ENCODE measurements at regions not wholly inside any gene's neighbourhood (a gene's known extent, or its start where the extent isn't known, plus 50 kb on each side); places are given as distances from the start of the nearest gene placed in this dataset.

DNA sequence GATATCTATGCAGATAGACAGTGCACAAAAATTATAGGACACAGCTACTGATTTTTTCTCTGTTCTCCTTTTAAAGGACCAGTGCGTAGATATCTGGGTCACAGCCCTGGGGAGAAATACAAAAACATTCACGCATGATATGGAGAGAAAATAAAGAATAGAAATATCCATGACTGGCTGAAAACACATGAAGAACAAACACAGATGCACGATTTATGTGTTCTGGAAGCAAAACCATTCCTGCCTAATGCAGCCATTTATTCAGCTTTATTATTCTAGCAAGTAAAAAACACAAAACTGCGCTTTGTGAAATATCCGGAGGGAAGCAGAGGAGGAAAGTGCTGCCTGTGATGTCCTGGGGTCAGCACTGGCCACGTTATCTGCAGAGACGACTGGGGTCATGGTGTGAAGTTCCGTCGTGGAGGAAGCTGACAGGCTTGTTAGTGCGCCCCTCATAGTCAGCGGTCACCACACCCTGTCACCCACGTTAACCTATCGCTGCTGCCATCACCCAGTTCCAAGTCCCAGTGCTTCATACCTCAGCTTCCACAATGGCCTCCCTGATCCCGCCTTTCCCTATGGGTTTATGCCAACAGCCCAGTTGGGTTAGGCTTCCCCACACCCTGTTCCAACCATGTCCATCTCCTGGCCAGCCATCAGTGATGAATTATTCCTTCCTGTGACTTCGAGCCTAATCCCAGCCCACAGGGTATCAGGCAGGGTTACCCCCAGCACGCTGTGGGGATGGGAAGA is 86.6 kb upstream of the RPS6KA2 start:
- no peak for DNase-seq (ENCODE audit: low spot score in 2 of 2)
- 75 to 80% methylated on average over 16 of the region's 16 CpGs for WGBS, 2 donors
- intact Hi-C loops (cut with DNase I; ENCODE audit: low total_unique reads): no loop called here
- no peak overlapping the region for H3K4me3 ChIP-seq (ENCODE audit: low read depth, poor library complexity, severe bottlenecking)
- TF ChIP-seq POLR2A (IDR thresholded peaks at IDR 0.05): no peak
- TF ChIP-seq, protein P1, sequence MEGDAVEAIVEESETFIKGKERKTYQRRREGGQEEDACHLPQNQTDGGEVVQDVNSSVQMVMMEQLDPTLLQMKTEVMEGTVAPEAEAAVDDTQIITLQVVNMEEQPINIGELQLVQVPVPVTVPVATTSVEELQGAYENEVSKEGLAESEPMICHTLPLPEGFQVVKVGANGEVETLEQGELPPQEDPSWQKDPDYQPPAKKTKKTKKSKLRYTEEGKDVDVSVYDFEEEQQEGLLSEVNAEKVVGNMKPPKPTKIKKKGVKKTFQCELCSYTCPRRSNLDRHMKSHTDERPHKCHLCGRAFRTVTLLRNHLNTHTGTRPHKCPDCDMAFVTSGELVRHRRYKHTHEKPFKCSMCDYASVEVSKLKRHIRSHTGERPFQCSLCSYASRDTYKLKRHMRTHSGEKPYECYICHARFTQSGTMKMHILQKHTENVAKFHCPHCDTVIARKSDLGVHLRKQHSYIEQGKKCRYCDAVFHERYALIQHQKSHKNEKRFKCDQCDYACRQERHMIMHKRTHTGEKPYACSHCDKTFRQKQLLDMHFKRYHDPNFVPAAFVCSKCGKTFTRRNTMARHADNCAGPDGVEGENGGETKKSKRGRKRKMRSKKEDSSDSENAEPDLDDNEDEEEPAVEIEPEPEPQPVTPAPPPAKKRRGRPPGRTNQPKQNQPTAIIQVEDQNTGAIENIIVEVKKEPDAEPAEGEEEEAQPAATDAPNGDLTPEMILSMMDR (IDR thresholded peaks at IDR 0.05): no peak

DNA sequence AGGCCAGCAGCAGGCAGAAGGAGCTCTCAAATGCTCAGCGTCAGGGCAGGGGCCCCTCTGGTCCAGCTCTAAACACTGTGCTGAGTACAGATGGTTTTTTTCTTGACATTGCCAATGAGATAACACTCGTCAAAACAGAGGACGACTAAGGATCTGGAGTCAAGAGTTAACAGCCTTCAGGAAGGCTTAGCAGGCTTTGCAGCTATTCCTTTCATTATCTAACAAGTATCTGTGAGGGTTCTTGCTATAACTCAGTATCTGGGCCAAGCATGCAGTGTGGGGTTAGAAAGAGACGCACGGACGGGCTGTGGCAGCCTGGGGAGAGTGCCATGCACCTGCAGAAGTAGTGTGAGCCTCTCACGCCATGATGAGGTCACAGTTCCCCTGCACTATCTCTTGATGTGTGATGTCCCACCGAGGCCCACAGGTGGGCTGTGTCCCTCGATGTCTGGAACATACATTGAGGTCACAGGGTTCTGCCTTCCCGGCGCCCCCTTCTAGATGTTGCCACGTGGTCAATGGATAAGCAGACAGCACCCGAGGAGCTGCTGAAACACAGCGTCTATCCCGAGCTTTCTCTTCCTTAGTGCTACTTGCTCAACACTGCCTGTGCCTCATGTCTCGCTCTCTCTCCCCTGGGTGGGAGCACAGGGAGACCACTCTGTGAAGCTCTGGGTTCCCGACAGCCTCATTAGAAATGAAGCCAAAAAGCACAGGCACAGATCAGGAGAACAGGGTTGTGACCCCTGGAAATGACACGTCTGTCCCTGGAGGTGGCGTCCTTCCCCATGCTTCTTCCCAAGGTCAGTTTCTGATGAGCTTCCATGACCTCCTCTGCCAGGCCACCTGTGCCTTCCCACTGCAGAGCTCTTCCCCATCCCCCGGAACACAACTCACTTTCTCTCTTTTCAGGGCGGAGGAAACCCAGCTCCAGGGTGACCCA is 85.5 kb upstream of the RPS6KA2 start:
- no peak overlapping the region for H3K4me3 ChIP-seq (ENCODE audit: low read depth, poor library complexity, severe bottlenecking)
- 84 to 87% methylated on average over 21 of the region's 21 CpGs for WGBS, 2 donors
- no peak for DNase-seq (ENCODE audit: low spot score in 2 of 2)
- TF ChIP-seq, protein P1 (IDR thresholded peaks at IDR 0.05): no peak
- no peak for TF ChIP-seq POLR2A (IDR thresholded peaks at IDR 0.05)
- intact Hi-C loops (cut with DNase I; ENCODE audit: low total_unique reads): no loop called here

DNA sequence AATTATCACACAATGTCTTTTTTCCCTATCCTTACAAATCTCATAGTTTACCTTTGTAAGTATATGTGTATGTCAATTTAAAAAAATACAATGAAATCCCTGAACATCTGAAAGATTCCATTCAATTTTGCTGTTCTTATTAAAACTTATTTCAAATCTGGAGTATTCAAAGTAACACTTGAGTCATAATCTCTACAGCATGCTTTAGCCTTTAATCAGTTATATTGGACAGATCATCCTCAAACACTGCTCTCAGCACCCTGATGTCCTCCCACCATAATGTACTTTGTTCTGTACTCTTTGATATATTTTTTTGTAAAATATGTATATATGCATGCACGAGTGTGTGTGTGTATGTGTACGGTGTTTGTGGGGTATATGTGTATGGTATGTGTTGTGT is 83.0 kb upstream of the RPS6KA2 start:
- TF ChIP-seq POLR2A (IDR thresholded peaks at IDR 0.05): no peak
- TF ChIP-seq, protein P1 (IDR thresholded peaks at IDR 0.05): no peak
- intact Hi-C loops (cut with DNase I; ENCODE audit: low total_unique reads): no loop called here

DNA sequence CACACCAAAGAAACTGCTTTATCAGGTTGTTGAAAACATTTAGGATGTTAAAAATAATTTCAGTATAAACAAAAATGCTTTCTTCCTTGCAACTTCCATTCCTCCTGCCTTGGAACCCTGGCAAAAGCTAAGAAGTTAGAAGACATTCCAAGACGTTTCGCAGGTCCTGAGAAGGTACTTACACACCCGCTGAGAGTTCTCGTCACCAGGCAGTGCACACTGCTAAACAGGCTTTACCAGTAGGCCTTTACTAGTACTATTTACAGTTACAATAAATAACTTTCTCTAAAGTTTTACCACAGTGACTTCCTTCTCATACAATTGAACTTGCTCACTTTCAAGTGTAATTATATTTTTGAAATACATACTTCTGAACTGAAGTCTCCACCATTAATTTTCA is 81.4 kb upstream of the RPS6KA2 start:
- no peak overlapping the region for H3K4me3 ChIP-seq (ENCODE audit: low read depth, poor library complexity, severe bottlenecking)
- no peak for DNase-seq (ENCODE audit: low spot score in 2 of 2)
- intact Hi-C loops (cut with DNase I; ENCODE audit: low total_unique reads): no loop called here
- TF ChIP-seq, protein P1 (IDR thresholded peaks at IDR 0.05): no peak
- no peak for TF ChIP-seq POLR2A (IDR thresholded peaks at IDR 0.05)
- WGBS, 2 donors: 79 to 89% methylated on average over 4 of the region's 4 CpGs

More for the DNA sequence above, 83.0 kb upstream of the RPS6KA2 start:
- H3K4me3 ChIP-seq (ENCODE audit: low read depth, poor library complexity, severe bottlenecking): no peak overlapping the region
- 94 to 98% methylated on average over 2 of the region's 2 CpGs for WGBS, 2 donors
- DNase-seq (ENCODE audit: low spot score in 2 of 2): no peak

DNA sequence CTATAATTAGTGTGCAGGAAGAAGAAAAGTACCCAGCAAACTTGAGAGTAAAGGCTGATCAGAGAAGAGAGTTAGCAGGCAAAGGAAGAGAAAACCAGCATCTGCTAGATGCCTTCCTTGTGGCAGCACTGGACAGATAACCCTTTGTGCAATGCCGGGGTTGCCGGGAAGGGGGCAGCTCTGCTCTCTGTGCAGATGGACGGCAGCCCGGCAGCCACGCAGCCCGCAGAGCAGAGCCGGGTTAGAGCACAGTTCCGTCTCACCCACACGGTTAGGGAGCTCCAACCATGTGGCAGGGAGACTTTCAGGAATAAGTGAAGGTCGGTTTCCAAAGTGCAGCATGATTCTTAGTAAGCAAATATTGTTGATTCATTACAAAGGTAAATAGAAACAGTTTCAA is 80.0 kb upstream of the RPS6KA2 start:
- DNase-seq (ENCODE audit: low spot score in 2 of 2): no peak
- intact Hi-C loops (cut with DNase I; ENCODE audit: low total_unique reads): no loop called here
- 35 to 53% methylated on average over 10 of the region's 10 CpGs for WGBS, 2 donors

More for the DNA sequence above, 80.0 kb upstream of the RPS6KA2 start:
- TF ChIP-seq, protein P1 (IDR thresholded peaks at IDR 0.05): no peak
- no peak for TF ChIP-seq POLR2A (IDR thresholded peaks at IDR 0.05)
- no peak overlapping the region for H3K4me3 ChIP-seq (ENCODE audit: low read depth, poor library complexity, severe bottlenecking)
